Karpas-422 (cell line): ENCODE measurements at regions not wholly inside any gene's neighbourhood (a gene's known extent, or its start where the extent isn't known, plus 50 kb on each side); places are given as distances from the start of the nearest gene placed in this dataset.

ENCODE experiments used
- DNase-seq: peaks from one replicate; pipeline ENCODE4 v3.0.0-alpha.2; 2015
- H2AFZ ChIP-seq: fragments of 200-600 bp; sonication (generic); 2 replicates; pipeline ENCODE4 v1.6.1; 2014; ENCODE audit warnings: antibody characterized with exemption, low read length, mixed read lengths
- H3K27ac ChIP-seq: fragments of 200-600 bp; sonication (generic); 2 replicates; pipeline ENCODE4 v1.5.1; 2014; ENCODE audit warnings: mild to moderate bottlenecking, low read length, moderate library complexity
- H3K27me3 ChIP-seq: fragments of 200-600 bp; sonication (generic); 2 replicates; pipeline ENCODE4 v1.6.1; 2014; ENCODE audit warnings: low read length, mixed read lengths
- H3K36me3 ChIP-seq: fragments of 200-600 bp; sonication (generic); 2 replicates; pipeline ENCODE4 v1.6.1; 2014; ENCODE audit warnings: low read length, mixed read lengths; ENCODE audit not compliant: insufficient read depth
- H3K4me1 ChIP-seq: fragments of 200-600 bp; sonication (generic); 2 replicates; pipeline ENCODE4 v1.6.1; 2014; ENCODE audit warnings: mild to moderate bottlenecking, low read length, mixed read lengths
- H3K4me2 ChIP-seq: fragments of 200-600 bp; sonication (generic); 2 replicates; pipeline ENCODE4 v1.6.1; 2014; ENCODE audit warnings: low read length, low read depth, mild to moderate bottlenecking; ENCODE audit not compliant: poor library complexity, severe bottlenecking
- H3K4me3 ChIP-seq: fragments of 200-600 bp; sonication (generic); 2 replicates; pipeline ENCODE4 v1.5.1; 2014; ENCODE audit warnings: mild to moderate bottlenecking, antibody characterized with exemption, low read length, mixed read lengths
- H3K79me2 ChIP-seq: fragments of 200-600 bp; sonication (generic); 2 replicates; pipeline ENCODE4 v1.6.1; 2014; ENCODE audit warnings: mild to moderate bottlenecking, low read length, mixed read lengths
- H3K9ac ChIP-seq: fragments of 200-600 bp; sonication (generic); 2 replicates; pipeline ENCODE4 v1.6.0; 2014; ENCODE audit warnings: low read length
- H3K9me2 ChIP-seq: fragments of 200-600 bp; sonication (generic), shearing (Covaris generic); replicated peaks from 2 replicates; pipeline ENCODE4 v1.6.0; 2014; ENCODE audit warnings: mild to moderate bottlenecking, low read length, moderate library complexity; ENCODE audit not compliant: insufficient read depth
- H3K9me3 ChIP-seq: fragments of 300-700, 200-600 bp; sonication (generic); 2 replicates; pipeline ENCODE4 v1.6.1; 2014; ENCODE audit warnings: low read length, mixed read lengths
- H4K20me1 ChIP-seq: fragments of 200-600 bp; sonication (generic); 2 replicates; pipeline ENCODE4 v1.6.1; 2014; ENCODE audit warnings: mild to moderate bottlenecking, antibody characterized with exemption, low read length, low read depth; ENCODE audit not compliant: insufficient read depth

- Histone ChIP-seq H3K27ac (no peak overlapping the region), H3K9me2 (no peaks in the 10 kb centered on the region), H3K79me2 (no peaks in the 10 kb centered on the region), H3K4me3 (no peak overlapping the region), H3K4me1 (no peaks in the 10 kb centered on the region), H4K20me1 (no peaks in the 10 kb centered on the region), H3K36me3 (no peaks in the 10 kb centered on the region), H2AFZ (no peak overlapping the region), H3K4me2 (no peak overlapping the region), H3K9ac (no peak overlapping the region), H3K9me3 (no peaks in the 10 kb centered on the region), H3K27me3 (no peaks in the 10 kb centered on the region)
- DNase-seq, result no peak
Observed at GRCh38 chr16:8183176-8184099, 406.9 kb downstream of the TMEM114 start.

GRCh38 chr16:8182761-8183160, 407.6 kb downstream of the TMEM114 start:
- H3K27ac ChIP-seq, result no peak overlapping the region
- no peak overlapping the region for H3K4me2 ChIP-seq
- H3K36me3 ChIP-seq, result no peaks in the 10 kb centered on the region
- no peak for DNase-seq
- no peaks in the 10 kb centered on the region for H3K4me1 ChIP-seq
- no peak overlapping the region for H3K4me3 ChIP-seq
- H4K20me1 ChIP-seq, result no peaks in the 10 kb centered on the region
- no peaks in the 10 kb centered on the region for H3K9me2 ChIP-seq
- no peaks in the 10 kb centered on the region for H3K9me3 ChIP-seq
- no peak overlapping the region for H3K9ac ChIP-seq
- H2AFZ ChIP-seq, result no peak overlapping the region
- H3K27me3 ChIP-seq, result no peaks in the 10 kb centered on the region
- H3K79me2 ChIP-seq, result no peaks in the 10 kb centered on the region

- Histone ChIP-seq H3K9me2 (no peaks in the 10 kb centered on the region), H3K9me3 (no peaks in the 10 kb centered on the region), H3K27ac (no peak overlapping the region), H3K4me3 (no peak overlapping the region), H3K4me2 (no peak overlapping the region), H2AFZ (no peak overlapping the region), H3K9ac (no peak overlapping the region), H3K27me3 (no peaks in the 10 kb centered on the region), H3K79me2 (no peaks in the 10 kb centered on the region), H3K4me1 (no peaks in the 10 kb centered on the region), H3K36me3 (no peaks in the 10 kb centered on the region), H4K20me1 (no peaks in the 10 kb centered on the region)
- no peak for DNase-seq
Observed at GRCh38 chr16:8179615-8180014, 410.7 kb downstream of the TMEM114 start.

- no peak overlapping the region for H3K27ac ChIP-seq
- no peak overlapping the region for H3K4me2 ChIP-seq
- H3K9ac ChIP-seq, result no peak overlapping the region
- H3K36me3 ChIP-seq, result no peaks in the 10 kb centered on the region
- no peaks in the 10 kb centered on the region for H3K9me3 ChIP-seq
- no peaks in the 10 kb centered on the region for H3K9me2 ChIP-seq
- DNase-seq, result no peak
- no peaks in the 10 kb centered on the region for H3K79me2 ChIP-seq
- no peaks in the 10 kb centered on the region for H4K20me1 ChIP-seq
- H2AFZ ChIP-seq, result no peak overlapping the region
- no peaks in the 10 kb centered on the region for H3K27me3 ChIP-seq
- no peak overlapping the region for H3K4me3 ChIP-seq
- H3K4me1 ChIP-seq, result no peaks in the 10 kb centered on the region
Observed at GRCh38 chr16:8178271-8178670, 412.0 kb downstream of the TMEM114 start.

- Histone ChIP-seq H3K27ac (no peak overlapping the region), H3K27me3 (no peaks in the 10 kb centered on the region), H3K9ac (no peak overlapping the region), H4K20me1 (no peaks in the 10 kb centered on the region), H3K79me2 (no peaks in the 10 kb centered on the region), H3K4me1 (no peaks in the 10 kb centered on the region), H2AFZ (no peak overlapping the region), H3K4me3 (no peak overlapping the region), H3K9me3 (no peaks in the 10 kb centered on the region), H3K4me2 (no peak overlapping the region), H3K9me2 (no peaks in the 10 kb centered on the region), H3K36me3 (no peaks in the 10 kb centered on the region)
- DNase-seq, result no peak
Observed at GRCh38 chr16:8175411-8175810, 414.9 kb downstream of the TMEM114 start.

- peak; percentile 86 for DNase-seq
- H3K9ac ChIP-seq, result no peak overlapping the region
- H3K27me3 ChIP-seq, result no peaks in the 10 kb centered on the region
- H3K9me3 ChIP-seq, result no peaks in the 10 kb centered on the region
- H3K27ac ChIP-seq, result no peak overlapping the region
- H3K79me2 ChIP-seq, result no peaks in the 10 kb centered on the region
- no peaks in the 10 kb centered on the region for H3K36me3 ChIP-seq
- no peaks in the 10 kb centered on the region for H3K4me1 ChIP-seq
- H4K20me1 ChIP-seq, result no peaks in the 10 kb centered on the region
- no peaks in the 10 kb centered on the region for H3K9me2 ChIP-seq
- no peak overlapping the region for H2AFZ ChIP-seq
- no peak overlapping the region for H3K4me2 ChIP-seq
- no peak overlapping the region for H3K4me3 ChIP-seq
Observed at GRCh38 chr16:8173111-8173644, 417.1 kb downstream of the TMEM114 start.

GRCh38 chr16:8172551-8172950, 417.8 kb downstream of the TMEM114 start:
- Histone ChIP-seq H3K9me3 (0 out of 2 replicates have a peak, but pooled peaks cover 4% of the 10 kb centered on the region), H2AFZ (no peak overlapping the region), H3K4me3 (no peak overlapping the region), H3K9me2 (no peaks in the 10 kb centered on the region), H3K4me1 (no peaks in the 10 kb centered on the region), H3K27ac (no peak overlapping the region), H3K79me2 (no peaks in the 10 kb centered on the region), H3K9ac (no peak overlapping the region), H3K36me3 (no peaks in the 10 kb centered on the region), H3K4me2 (no peak overlapping the region), H4K20me1 (no peaks in the 10 kb centered on the region), H3K27me3 (no peaks in the 10 kb centered on the region)
- DNase-seq, result no peak

GRCh38 chr16:8168016-8168415, 422.3 kb downstream of the TMEM114 start:
- H3K9ac ChIP-seq, result no peak overlapping the region
- H3K27me3 ChIP-seq, result no peaks in the 10 kb centered on the region
- no peaks in the 10 kb centered on the region for H4K20me1 ChIP-seq
- no peaks in the 10 kb centered on the region for H3K4me1 ChIP-seq
- no peak overlapping the region for H3K4me2 ChIP-seq
- peaks cover 7% of the 10 kb centered on the region; the same call in 1 of the 2 replicates for H3K9me3 ChIP-seq
- H3K79me2 ChIP-seq, result no peaks in the 10 kb centered on the region
- H3K36me3 ChIP-seq, result no peaks in the 10 kb centered on the region
- no peaks in the 10 kb centered on the region for H3K9me2 ChIP-seq
- no peak overlapping the region for H3K4me3 ChIP-seq
- no peak overlapping the region for H3K27ac ChIP-seq
- no peak overlapping the region for H2AFZ ChIP-seq
- DNase-seq, result no peak
